Ovary (tissue), 3 donors: ENCODE measurements at regions not wholly inside any gene's neighbourhood (a gene's known extent, or its start where the extent isn't known, plus 50 kb on each side); places are given as distances from the start of the nearest gene placed in this dataset.

Source experiments
- EP300 ChIP-seq: sonication (generic); formaldehyde crosslinking; IDR thresholded peaks from one replicate; pipeline ENCODE4 v1.6.1; 2017; ENCODE audit warnings: antibody characterized with exemption
- POLR2A ChIP-seq: fragments of 450-650 bp; IDR thresholded peaks from one replicate; pipeline ENCODE4 v1.6.1; 2017; ENCODE audit warnings: antibody characterized with exemption, mild to moderate bottlenecking, moderate library complexity
- TF ChIP-seq, protein P1 (sequence below), 3 donors: fragments of 450-650 bp in 2 of 3; fragments of 200-600 bp in 1 of 3; IDR thresholded peaks; one replicate each; pipeline versions ENCODE4 v1.5.1 to v1.8.0; 2016 to 2022; ENCODE audit warnings: antibody characterized with exemption in 3 of 3, mild to moderate bottlenecking in 1 of 3
- donor health status: DM: no; HTN: no; CAD: no.

DNA sequence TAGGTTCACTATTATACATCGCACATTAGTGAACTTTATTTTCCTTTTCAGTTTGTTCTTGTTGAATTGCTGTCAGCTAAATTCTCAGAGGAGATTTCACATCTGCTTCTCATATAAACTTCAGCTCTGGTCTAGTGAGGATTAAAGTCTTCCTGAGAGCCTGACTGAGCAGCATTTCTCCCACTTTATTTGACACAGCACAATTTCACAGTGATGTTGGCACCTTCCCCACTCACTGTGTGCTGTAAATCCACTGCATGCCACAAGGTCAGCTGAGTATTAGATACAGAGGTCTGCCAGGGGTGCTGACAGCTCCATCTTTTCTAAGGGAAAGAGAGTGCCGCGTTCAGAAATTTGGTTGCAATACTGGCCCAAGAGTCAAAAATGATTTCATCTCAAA is 567.4 kb downstream of the PRR16 start:
- TF ChIP-seq, protein P1, sequence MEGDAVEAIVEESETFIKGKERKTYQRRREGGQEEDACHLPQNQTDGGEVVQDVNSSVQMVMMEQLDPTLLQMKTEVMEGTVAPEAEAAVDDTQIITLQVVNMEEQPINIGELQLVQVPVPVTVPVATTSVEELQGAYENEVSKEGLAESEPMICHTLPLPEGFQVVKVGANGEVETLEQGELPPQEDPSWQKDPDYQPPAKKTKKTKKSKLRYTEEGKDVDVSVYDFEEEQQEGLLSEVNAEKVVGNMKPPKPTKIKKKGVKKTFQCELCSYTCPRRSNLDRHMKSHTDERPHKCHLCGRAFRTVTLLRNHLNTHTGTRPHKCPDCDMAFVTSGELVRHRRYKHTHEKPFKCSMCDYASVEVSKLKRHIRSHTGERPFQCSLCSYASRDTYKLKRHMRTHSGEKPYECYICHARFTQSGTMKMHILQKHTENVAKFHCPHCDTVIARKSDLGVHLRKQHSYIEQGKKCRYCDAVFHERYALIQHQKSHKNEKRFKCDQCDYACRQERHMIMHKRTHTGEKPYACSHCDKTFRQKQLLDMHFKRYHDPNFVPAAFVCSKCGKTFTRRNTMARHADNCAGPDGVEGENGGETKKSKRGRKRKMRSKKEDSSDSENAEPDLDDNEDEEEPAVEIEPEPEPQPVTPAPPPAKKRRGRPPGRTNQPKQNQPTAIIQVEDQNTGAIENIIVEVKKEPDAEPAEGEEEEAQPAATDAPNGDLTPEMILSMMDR (IDR thresholded peaks at IDR 0.05): no peak
- no peak for TF ChIP-seq POLR2A
- TF ChIP-seq EP300: no peak
